ENCODE measurements at regions not wholly inside any gene's neighbourhood (a gene's known extent, or its start where the extent isn't known, plus 50 kb on each side); places are given as distances from the start of the nearest gene placed in this dataset.

DNA sequence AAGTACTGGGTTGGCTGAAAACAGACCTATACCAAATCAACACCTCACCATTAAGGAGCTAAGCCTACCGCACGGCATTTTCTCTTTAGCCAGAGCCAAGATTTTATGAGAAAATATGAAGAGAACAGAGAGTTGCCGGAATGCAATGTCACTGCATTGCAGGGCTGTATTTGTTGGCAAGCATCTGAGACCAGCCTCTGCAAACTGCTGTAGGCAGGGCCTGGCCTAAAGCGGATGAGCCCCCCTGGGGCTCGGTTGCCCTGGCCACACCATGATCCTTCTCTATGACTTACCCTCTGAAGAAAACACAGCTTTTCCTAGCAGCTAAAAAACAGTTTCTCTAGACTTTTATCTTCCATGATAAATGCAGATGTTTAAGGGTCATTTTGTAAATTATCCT, 120.5 kb upstream of the SORBS2 start:
- Histone ChIP-seq H3K9me3 (no peaks in the 10 kb centered on the region), H3F3A (replicated peaks; ENCODE audit: insufficient read depth) (no peaks in the 10 kb centered on the region), H3K36me3 (replicated peaks in 1 of 2; ENCODE audit: control insufficient read depth in 1 of 2, insufficient read depth in 2 of 2, low read length in 1 of 2) (no peaks in the 10 kb centered on the region), H3K4me2 (no peak overlapping the region), H3K27me3 (ENCODE audit: insufficient read depth) (no peaks in the 10 kb centered on the region), H3K79me2 (ENCODE audit: insufficient read depth) (no peaks in the 10 kb centered on the region), H4K20me1 (ENCODE audit: insufficient read depth) (no peaks in the 10 kb centered on the region), H3K9me2 (no peaks in the 10 kb centered on the region), H3K4me3 (ENCODE audit: low read depth in 2 of 2, low read length in 1 of 2) (no peak overlapping the region), H2AFZ (ENCODE audit: low read depth) (no peak overlapping the region), H3K4me1 (ENCODE audit: control insufficient read depth in 1 of 2, insufficient read depth in 2 of 2, low read depth in 1 of 2, low read length in 1 of 2) (peaks cover 0 to 2% of the 10 kb centered on the region in 2 experiments; a peak in 1 of 4 replicates), H3K9ac (no peak overlapping the region), H3K27ac (ENCODE audit: low read depth in 2 of 2, low read length in 1 of 2) (no peak overlapping the region)
- POLR2A ChIA-PET = no interaction called here
- WGBS (ENCODE audit: low lambda C conversion rate) = 84% methylated on average over 5 of the region's 5 CpGs
- no peak for TF ChIP-seq SIN3A (IDR thresholded peaks at IDR 0.05; ENCODE audit: borderline replicate concordance, low read depth, low read length)
- TF ChIP-seq, protein P1, sequence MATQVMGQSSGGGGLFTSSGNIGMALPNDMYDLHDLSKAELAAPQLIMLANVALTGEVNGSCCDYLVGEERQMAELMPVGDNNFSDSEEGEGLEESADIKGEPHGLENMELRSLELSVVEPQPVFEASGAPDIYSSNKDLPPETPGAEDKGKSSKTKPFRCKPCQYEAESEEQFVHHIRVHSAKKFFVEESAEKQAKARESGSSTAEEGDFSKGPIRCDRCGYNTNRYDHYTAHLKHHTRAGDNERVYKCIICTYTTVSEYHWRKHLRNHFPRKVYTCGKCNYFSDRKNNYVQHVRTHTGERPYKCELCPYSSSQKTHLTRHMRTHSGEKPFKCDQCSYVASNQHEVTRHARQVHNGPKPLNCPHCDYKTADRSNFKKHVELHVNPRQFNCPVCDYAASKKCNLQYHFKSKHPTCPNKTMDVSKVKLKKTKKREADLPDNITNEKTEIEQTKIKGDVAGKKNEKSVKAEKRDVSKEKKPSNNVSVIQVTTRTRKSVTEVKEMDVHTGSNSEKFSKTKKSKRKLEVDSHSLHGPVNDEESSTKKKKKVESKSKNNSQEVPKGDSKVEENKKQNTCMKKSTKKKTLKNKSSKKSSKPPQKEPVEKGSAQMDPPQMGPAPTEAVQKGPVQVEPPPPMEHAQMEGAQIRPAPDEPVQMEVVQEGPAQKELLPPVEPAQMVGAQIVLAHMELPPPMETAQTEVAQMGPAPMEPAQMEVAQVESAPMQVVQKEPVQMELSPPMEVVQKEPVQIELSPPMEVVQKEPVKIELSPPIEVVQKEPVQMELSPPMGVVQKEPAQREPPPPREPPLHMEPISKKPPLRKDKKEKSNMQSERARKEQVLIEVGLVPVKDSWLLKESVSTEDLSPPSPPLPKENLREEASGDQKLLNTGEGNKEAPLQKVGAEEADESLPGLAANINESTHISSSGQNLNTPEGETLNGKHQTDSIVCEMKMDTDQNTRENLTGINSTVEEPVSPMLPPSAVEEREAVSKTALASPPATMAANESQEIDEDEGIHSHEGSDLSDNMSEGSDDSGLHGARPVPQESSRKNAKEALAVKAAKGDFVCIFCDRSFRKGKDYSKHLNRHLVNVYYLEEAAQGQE (IDR thresholded peaks at IDR 0.05; ENCODE audit: low read depth, low read length) = no peak
- no peak for TF ChIP-seq NRF1 (IDR thresholded peaks at IDR 0.05; ENCODE audit: low read depth, low read length)
- CTCF ChIA-PET = interaction anchor here (0.5 to 1.3 kb wide), 2 partner anchors 12 to 20 kb away, joined by 3 to 4 read pairs; no protein-coding TSS in a partner anchor
- no peak for DNase-seq

- DNase-seq = no peak
- Histone ChIP-seq H3K27ac (ENCODE audit: low read depth in 2 of 2, low read length in 1 of 2) (no peak overlapping the region; a peak in 1 of 4 replicates), H3K4me3 (ENCODE audit: low read depth in 2 of 2, low read length in 1 of 2) (no peak overlapping the region), H3K4me1 (ENCODE audit: control insufficient read depth in 1 of 2, insufficient read depth in 2 of 2, low read depth in 1 of 2, low read length in 1 of 2) (peaks cover 0 to 2% of the 10 kb centered on the region in 2 experiments; a peak in 1 of 4 replicates), H3F3A (replicated peaks; ENCODE audit: insufficient read depth) (no peaks in the 10 kb centered on the region), H3K36me3 (replicated peaks in 1 of 2; ENCODE audit: control insufficient read depth in 1 of 2, insufficient read depth in 2 of 2, low read length in 1 of 2) (no peaks in the 10 kb centered on the region), H3K9me3 (no peaks in the 10 kb centered on the region), H3K9me2 (no peaks in the 10 kb centered on the region), H2AFZ (ENCODE audit: low read depth) (no peak overlapping the region), H4K20me1 (ENCODE audit: insufficient read depth) (no peaks in the 10 kb centered on the region), H3K27me3 (ENCODE audit: insufficient read depth) (no peaks in the 10 kb centered on the region), H3K79me2 (ENCODE audit: insufficient read depth) (no peaks in the 10 kb centered on the region), H3K4me2 (no peak overlapping the region), H3K9ac (no peak overlapping the region)
- ChIA-PET CTCF (interaction anchor here (0.5 kb wide), 1 partner anchor 20 kb away, joined by 3 read pairs; no protein-coding TSS in a partner anchor), POLR2A (no interaction called here)
- TF ChIP-seq FOXM1 (IDR thresholded peaks at IDR 0.05; ENCODE audit: low read depth) = no peak
- WGBS (ENCODE audit: low lambda C conversion rate) = 58% methylated on average over 8 of the region's 8 CpGs
These were observed 121.1 kb upstream of the SORBS2 start for GRCh38 chr4:185933078-185933581.

DNA sequence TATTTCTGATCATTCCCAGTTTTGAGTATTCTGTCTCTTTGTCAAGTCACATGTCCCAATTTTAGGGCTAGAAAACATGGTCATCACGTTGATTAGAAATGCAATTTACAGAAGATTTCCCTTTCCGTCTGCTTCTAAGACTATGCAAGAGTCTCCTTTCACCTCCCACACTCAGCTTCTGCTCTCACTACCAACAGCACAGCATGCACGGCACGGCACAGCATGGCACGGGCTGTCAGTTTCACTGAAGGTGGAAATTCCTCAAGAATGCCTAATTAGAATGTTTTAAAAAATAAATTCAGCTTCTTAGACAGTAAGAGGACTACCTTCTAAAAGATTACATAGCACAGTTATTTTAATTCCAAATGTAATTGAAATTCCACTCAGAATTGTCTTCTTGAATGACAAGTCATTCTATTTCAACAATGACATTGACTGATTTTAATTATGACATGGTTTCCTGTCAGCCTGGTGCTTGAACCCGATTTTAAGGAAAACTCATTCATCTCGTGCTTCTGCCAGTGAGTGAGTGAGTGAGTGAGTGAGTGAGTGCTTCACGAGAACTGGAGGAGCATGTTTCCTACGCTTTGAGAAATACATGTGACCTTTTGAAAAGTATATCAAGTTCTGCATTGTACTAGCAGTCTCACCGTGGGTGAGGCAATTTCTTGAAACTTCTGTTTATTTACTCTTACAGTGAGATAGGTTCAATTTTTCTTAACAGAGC, 124.8 kb upstream of the SORBS2 start:
- Histone ChIP-seq H3K36me3 (replicated peaks in 1 of 2; ENCODE audit: control insufficient read depth in 1 of 2, insufficient read depth in 2 of 2, low read length in 1 of 2) (no peaks in the 10 kb centered on the region), H2AFZ (ENCODE audit: low read depth) (no peak overlapping the region), H3K9me2 (no peaks in the 10 kb centered on the region), H3K27ac (ENCODE audit: low read depth in 2 of 2, low read length in 1 of 2) (no peak overlapping the region), H3K4me3 (ENCODE audit: low read depth in 2 of 2, low read length in 1 of 2) (no peak overlapping the region), H4K20me1 (ENCODE audit: insufficient read depth) (no peaks in the 10 kb centered on the region), H3K79me2 (ENCODE audit: insufficient read depth) (no peaks in the 10 kb centered on the region), H3K27me3 (ENCODE audit: insufficient read depth) (no peaks in the 10 kb centered on the region), H3F3A (replicated peaks; ENCODE audit: insufficient read depth) (no peaks in the 10 kb centered on the region), H3K4me2 (no peak overlapping the region), H3K9ac (no peak overlapping the region), H3K4me1 (ENCODE audit: control insufficient read depth in 1 of 2, insufficient read depth in 2 of 2, low read depth in 1 of 2, low read length in 1 of 2) (peaks cover 0 to 2% of the 10 kb centered on the region in 2 experiments; a peak in 1 of 4 replicates), H3K9me3 (no peaks in the 10 kb centered on the region)
- POLR2A ChIA-PET = no interaction called here
- TF ChIP-seq RXRA (IDR thresholded peaks at IDR 0.05; ENCODE audit: borderline replicate concordance, low read depth) (no peak), POLR2AphosphoS5 (IDR thresholded peaks at IDR 0.05; ENCODE audit: low read depth, low read length) (no peak), TCF12 (IDR thresholded peaks at IDR 0.05) (no peak), ELF1 (IDR thresholded peaks at IDR 0.05) (no peak), EZH2phosphoT487 (IDR thresholded peaks at IDR 0.05; ENCODE audit: borderline replicate concordance, low read depth) (no peak)
- CTCF ChIA-PET = interaction anchor here (1.6 kb wide), 1 partner anchor 19 kb away, joined by 5 read pairs; no protein-coding TSS in a partner anchor
- no peak for DNase-seq
- WGBS (ENCODE audit: low lambda C conversion rate) = 50% methylated on average over 10 of the region's 10 CpGs
